ENCODE measurements at regions not wholly inside any gene's neighbourhood (a gene's known extent, or its start where the extent isn't known, plus 50 kb on each side); places are given as distances from the start of the nearest gene placed in this dataset.

DNA sequence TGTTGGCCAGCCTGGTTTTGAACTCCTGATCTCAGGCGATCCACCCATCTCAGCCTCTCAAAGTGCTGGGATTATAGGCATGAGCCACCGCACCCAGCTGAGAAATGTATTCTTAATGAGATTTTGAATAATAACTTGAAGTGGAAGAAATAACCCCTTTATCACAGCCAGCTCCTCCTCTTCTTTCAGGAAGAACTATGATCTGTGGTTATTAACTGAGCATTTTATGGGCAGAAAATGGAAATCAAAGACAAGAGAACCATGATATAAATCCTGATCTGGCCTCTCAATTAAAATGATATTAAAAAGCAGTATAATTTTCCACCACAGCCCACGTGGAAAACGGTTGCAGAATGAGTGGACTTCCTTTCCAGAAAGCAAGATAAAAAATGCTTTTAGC, 206.6 kb downstream of the PRELID2 start:
- Histone ChIP-seq H3K4me3 (replicated peaks in 1 of 3; ENCODE audit: insufficient read depth in 1 of 3, low read depth in 2 of 3, low read length in 3 of 3) (no peak overlapping the region), H3K36me3 (replicated peaks in 1 of 2; ENCODE audit: control insufficient read depth in 1 of 2, insufficient read depth in 2 of 2, low read length in 2 of 2) (no peaks in the 10 kb centered on the region), H3K79me2 (ENCODE audit: insufficient read depth, low read length) (no peaks in the 10 kb centered on the region), H4K20me1 (ENCODE audit: insufficient read depth, low read length) (no peaks in the 10 kb centered on the region), H2AFZ (ENCODE audit: low read length) (no peak overlapping the region), H3K27me3 (ENCODE audit: control insufficient read depth in 1 of 2, insufficient read depth in 2 of 2, low read length in 2 of 2) (no peaks in the 10 kb centered on the region), H3K9me3 (ENCODE audit: low read length) (peaks cover 9% of the 10 kb centered on the region), H3K27ac (ENCODE audit: extremely low read length, insufficient read depth, low read length) (no peak overlapping the region), H3K4me1 (ENCODE audit: insufficient read depth, low read length) (no peaks in the 10 kb centered on the region), H3K4me2 (ENCODE audit: low read depth, low read length) (no peak overlapping the region), H3K9ac (ENCODE audit: insufficient read depth, low read depth, low read length) (no peak overlapping the region)
- BruUV-seq (replicated peaks): no TSS peak
- ChIA-PET POLR2A (no interaction called here), CTCF (ENCODE audit: low intra/inter-chr PET ratio, low total read pairs) (no interaction called here)
- 30% methylated on average over 4 of the region's 4 CpGs for WGBS (ENCODE audit: low lambda C conversion rate)
- no peak for DNase-seq (ENCODE audit: low spot score)
- TF ChIP-seq, protein P1, sequence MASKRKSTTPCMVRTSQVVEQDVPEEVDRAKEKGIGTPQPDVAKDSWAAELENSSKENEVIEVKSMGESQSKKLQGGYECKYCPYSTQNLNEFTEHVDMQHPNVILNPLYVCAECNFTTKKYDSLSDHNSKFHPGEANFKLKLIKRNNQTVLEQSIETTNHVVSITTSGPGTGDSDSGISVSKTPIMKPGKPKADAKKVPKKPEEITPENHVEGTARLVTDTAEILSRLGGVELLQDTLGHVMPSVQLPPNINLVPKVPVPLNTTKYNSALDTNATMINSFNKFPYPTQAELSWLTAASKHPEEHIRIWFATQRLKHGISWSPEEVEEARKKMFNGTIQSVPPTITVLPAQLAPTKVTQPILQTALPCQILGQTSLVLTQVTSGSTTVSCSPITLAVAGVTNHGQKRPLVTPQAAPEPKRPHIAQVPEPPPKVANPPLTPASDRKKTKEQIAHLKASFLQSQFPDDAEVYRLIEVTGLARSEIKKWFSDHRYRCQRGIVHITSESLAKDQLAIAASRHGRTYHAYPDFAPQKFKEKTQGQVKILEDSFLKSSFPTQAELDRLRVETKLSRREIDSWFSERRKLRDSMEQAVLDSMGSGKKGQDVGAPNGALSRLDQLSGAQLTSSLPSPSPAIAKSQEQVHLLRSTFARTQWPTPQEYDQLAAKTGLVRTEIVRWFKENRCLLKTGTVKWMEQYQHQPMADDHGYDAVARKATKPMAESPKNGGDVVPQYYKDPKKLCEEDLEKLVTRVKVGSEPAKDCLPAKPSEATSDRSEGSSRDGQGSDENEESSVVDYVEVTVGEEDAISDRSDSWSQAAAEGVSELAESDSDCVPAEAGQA (IDR thresholded peaks at IDR 0.05; ENCODE audit: low read depth): no peak
- TF ChIP-seq, protein P1 (CRISPR knock-in tag; IDR thresholded peaks at IDR 0.05; ENCODE audit: borderline replicate concordance): no peak
- no peak for TF ChIP-seq HHEX (CRISPR knock-in tag; IDR thresholded peaks at IDR 0.05)
- TF ChIP-seq ZNF460 (CRISPR knock-in tag; IDR thresholded peaks at IDR 0.05; ENCODE audit: borderline replicate concordance): no peak
- TF ChIP-seq RFX3 (CRISPR knock-in tag; IDR thresholded peaks at IDR 0.05): no peak
- no peak for TF ChIP-seq GABPB1 (CRISPR knock-in tag; IDR thresholded peaks at IDR 0.05)
- no peak for TF ChIP-seq CBX5 (CRISPR knock-in tag; IDR thresholded peaks at IDR 0.05; ENCODE audit: borderline replicate concordance)
- TF ChIP-seq ZNF557 (CRISPR knock-in tag; IDR thresholded peaks at IDR 0.05): no peak
- no peak for TF ChIP-seq HMGA1 (CRISPR knock-in tag; conservative IDR thresholded peaks at IDR 0.05)
- TF ChIP-seq, protein P2, sequence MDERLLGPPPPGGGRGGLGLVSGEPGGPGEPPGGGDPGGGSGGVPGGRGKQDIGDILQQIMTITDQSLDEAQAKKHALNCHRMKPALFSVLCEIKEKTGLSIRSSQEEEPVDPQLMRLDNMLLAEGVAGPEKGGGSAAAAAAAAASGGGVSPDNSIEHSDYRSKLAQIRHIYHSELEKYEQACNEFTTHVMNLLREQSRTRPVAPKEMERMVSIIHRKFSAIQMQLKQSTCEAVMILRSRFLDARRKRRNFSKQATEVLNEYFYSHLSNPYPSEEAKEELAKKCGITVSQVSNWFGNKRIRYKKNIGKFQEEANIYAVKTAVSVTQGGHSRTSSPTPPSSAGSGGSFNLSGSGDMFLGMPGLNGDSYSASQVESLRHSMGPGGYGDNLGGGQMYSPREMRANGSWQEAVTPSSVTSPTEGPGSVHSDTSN (CRISPR knock-in tag; IDR thresholded peaks at IDR 0.05): no peak
- no peak for TF ChIP-seq ZNF530 (CRISPR knock-in tag; IDR thresholded peaks at IDR 0.05; ENCODE audit: low read depth)
- TF ChIP-seq MED13 (CRISPR knock-in tag; IDR thresholded peaks at IDR 0.05): no peak
- TF ChIP-seq KDM5A (IDR thresholded peaks at IDR 0.05; ENCODE audit: borderline replicate concordance, low read length): no peak
- TF ChIP-seq ZNF101 (CRISPR knock-in tag; IDR thresholded peaks at IDR 0.05; ENCODE audit: borderline replicate concordance, low read depth): no peak
- no peak for TF ChIP-seq TEAD3 (CRISPR knock-in tag; optimal IDR thresholded peaks at IDR 0.05; ENCODE audit: borderline replicate concordance)
- TF ChIP-seq, protein P3, sequence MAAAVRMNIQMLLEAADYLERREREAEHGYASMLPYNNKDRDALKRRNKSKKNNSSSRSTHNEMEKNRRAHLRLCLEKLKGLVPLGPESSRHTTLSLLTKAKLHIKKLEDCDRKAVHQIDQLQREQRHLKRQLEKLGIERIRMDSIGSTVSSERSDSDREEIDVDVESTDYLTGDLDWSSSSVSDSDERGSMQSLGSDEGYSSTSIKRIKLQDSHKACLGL (CRISPR knock-in tag; IDR thresholded peaks at IDR 0.05): no peak
- TF ChIP-seq, protein P4, sequence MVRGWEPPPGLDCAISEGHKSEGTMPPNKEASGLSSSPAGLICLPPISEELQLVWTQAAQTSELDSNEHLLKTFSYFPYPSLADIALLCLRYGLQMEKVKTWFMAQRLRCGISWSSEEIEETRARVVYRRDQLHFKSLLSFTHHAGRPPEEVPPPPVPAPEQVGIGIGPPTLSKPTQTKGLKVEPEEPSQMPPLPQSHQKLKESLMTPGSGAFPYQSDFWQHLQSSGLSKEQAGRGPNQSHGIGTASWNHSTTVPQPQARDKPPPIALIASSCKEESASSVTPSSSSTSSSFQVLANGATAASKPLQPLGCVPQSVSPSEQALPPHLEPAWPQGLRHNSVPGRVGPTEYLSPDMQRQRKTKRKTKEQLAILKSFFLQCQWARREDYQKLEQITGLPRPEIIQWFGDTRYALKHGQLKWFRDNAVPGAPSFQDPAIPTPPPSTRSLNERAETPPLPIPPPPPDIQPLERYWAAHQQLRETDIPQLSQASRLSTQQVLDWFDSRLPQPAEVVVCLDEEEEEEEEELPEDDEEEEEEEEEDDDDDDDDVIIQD (CRISPR knock-in tag; IDR thresholded peaks at IDR 0.05; ENCODE audit: low read depth): no peak
- no peak for TF ChIP-seq KMT2B (CRISPR knock-in tag; IDR thresholded peaks at IDR 0.05)
- intact Hi-C loops (cut with micrococcal nuclease; ENCODE audit: unreplicated experiment) (no loop called here), in situ Hi-C loops (cut with HindIII; ENCODE audit: extremely low pct_ligation_motif_present, low pct_unique_long_range_greater_than_20kb) (no loop called here)
- no peak for FAIRE-seq
- ATAC-seq: no peak

Measured in HepG2 (cell line).